Stomach (tissue), 8 donors: ENCODE measurements at regions not wholly inside any gene's neighbourhood (a gene's known extent, or its start where the extent isn't known, plus 50 kb on each side); places are given as distances from the start of the nearest gene placed in this dataset.

ENCODE experiments used
- DNase-seq, 2 donors: peaks; one replicate each; pipeline versions ENCODE4 v3.0.0 to v3.0.0-alpha.2; 2013 to 2019
- H3K27ac ChIP-seq, 5 donors: fragments of 200-600 bp in 4 of 5; sonication (generic) in 4 of 5; one replicate each; pipeline ENCODE4 v1.5.1; 2013 to 2019; ENCODE audit warnings: mild to moderate bottlenecking in 1 of 5, moderate library complexity in 1 of 5
- H3K27me3 ChIP-seq, 3 donors: fragments of 200-600 bp; sonication (generic); one replicate each; pipeline ENCODE4 v1.5.1; 2017 to 2019; ENCODE audit warnings: mixed run types in 1 of 3
- H3K36me3 ChIP-seq, 4 donors: fragments of 200-600 bp; sonication (generic); 1 replicate in 3 of 4; 2 replicates in 1 of 4; pipeline ENCODE4 v1.5.1; 2016 to 2019
- H3K4me1 ChIP-seq, 4 donors: fragments of 200-600 bp; sonication (generic); one replicate each; pipeline ENCODE4 v1.5.1; 2016 to 2019
- H3K4me3 ChIP-seq, 4 donors: fragments of 200-600 bp; sonication (generic) in 3 of 4; one replicate each; pipeline ENCODE4 v1.5.1; 2016 to 2019; ENCODE audit warnings: mild to moderate bottlenecking in 1 of 4
- H3K9me3 ChIP-seq, 4 donors: fragments of 200-600 bp; sonication (generic); one replicate each; pipeline ENCODE4 v1.5.1; 2016 to 2019
- EP300 ChIP-seq: sonication (generic); formaldehyde crosslinking; IDR thresholded peaks from one replicate; pipeline ENCODE4 v1.6.1; 2017; ENCODE audit warnings: antibody characterized with exemption
- POLR2A ChIP-seq, 4 donors: fragments of 450-650 bp; IDR thresholded peaks; one replicate each; pipeline ENCODE4 v1.6.1; 2016; ENCODE audit warnings: antibody characterized with exemption in 4 of 4, control low read depth in 2 of 4, mild to moderate bottlenecking in 1 of 4, moderate library complexity in 1 of 4
- POLR2AphosphoS5 ChIP-seq, 3 donors: sonication (generic); formaldehyde crosslinking; IDR thresholded peaks; one replicate each; pipeline ENCODE4 v1.6.1; 2016; ENCODE audit warnings: antibody characterized with exemption in 3 of 3
- WGBS, 5 donors: extraction: QIAGEN DNeasy Blood & Tissue Kit in 3 of 5; methylation state at CpG; one replicate each; pipeline versions ENCODE4 v1.1.5 to v1.1.7; 2013 to 2018; 5-methylcytosine and 5-hydroxymethylcytosine counted together
- intact Hi-C: fragments of 100-400 bp; cut with DNase I; formaldehyde crosslinking; loops from one replicate; pipeline ENCODE4 v1.15.1; 2023; ENCODE audit warnings: low total_unique reads
- TF ChIP-seq, protein P1 (sequence below), 7 experiments: fragments of 450-650 bp in 4 of 7; fragments of 200-600 bp in 3 of 7; sonication (generic) in 3 of 7; IDR thresholded peaks; one replicate each; pipeline ENCODE4 v1.5.1; 2016 to 2019; ENCODE audit warnings: antibody characterized with exemption in 7 of 7, control low read depth in 2 of 7, mild to moderate bottlenecking in 1 of 7
- donor health status: healthy with polysubstance abuse.
- donor health status: Bipolar disorder and iron deficiency.
- donor health status: healthy.

DNA sequence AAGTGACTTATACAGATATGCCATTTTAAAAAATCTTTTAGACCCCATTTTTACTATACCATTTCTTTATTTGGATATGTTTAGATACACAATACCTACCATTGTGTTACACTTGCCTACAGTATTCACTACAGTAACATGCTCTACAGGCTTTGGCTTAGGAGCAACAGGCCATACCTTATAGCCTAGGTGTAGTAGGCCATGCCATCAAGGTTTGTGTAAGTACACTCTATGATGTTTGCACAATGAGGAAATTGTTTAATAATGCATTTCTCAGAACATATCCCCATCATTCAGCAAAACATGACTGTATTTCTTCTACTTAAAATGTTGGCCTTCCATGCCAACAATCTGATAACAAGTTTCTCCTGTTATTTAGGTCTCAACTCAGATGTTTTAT is 1559.5 kb upstream of the TENM4 start:
- no peaks in the 10 kb centered on the region for H3K9me3 ChIP-seq
- no peaks in the 10 kb centered on the region for H3K27me3 ChIP-seq
- DNase-seq: no peak
- no peak overlapping the region for H3K27ac ChIP-seq
- no peaks in the 10 kb centered on the region for H3K36me3 ChIP-seq
- no peak overlapping the region for H3K4me3 ChIP-seq
- intact Hi-C loops: no loop called here
- H3K4me1 ChIP-seq: no peaks in the 10 kb centered on the region
- no peak for TF ChIP-seq POLR2AphosphoS5 (IDR thresholded peaks at IDR 0.05)
- TF ChIP-seq EP300: no peak
- TF ChIP-seq POLR2A (IDR thresholded peaks at IDR 0.05): no peak
- TF ChIP-seq, protein P1, sequence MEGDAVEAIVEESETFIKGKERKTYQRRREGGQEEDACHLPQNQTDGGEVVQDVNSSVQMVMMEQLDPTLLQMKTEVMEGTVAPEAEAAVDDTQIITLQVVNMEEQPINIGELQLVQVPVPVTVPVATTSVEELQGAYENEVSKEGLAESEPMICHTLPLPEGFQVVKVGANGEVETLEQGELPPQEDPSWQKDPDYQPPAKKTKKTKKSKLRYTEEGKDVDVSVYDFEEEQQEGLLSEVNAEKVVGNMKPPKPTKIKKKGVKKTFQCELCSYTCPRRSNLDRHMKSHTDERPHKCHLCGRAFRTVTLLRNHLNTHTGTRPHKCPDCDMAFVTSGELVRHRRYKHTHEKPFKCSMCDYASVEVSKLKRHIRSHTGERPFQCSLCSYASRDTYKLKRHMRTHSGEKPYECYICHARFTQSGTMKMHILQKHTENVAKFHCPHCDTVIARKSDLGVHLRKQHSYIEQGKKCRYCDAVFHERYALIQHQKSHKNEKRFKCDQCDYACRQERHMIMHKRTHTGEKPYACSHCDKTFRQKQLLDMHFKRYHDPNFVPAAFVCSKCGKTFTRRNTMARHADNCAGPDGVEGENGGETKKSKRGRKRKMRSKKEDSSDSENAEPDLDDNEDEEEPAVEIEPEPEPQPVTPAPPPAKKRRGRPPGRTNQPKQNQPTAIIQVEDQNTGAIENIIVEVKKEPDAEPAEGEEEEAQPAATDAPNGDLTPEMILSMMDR (IDR thresholded peaks at IDR 0.05): no peak

DNA sequence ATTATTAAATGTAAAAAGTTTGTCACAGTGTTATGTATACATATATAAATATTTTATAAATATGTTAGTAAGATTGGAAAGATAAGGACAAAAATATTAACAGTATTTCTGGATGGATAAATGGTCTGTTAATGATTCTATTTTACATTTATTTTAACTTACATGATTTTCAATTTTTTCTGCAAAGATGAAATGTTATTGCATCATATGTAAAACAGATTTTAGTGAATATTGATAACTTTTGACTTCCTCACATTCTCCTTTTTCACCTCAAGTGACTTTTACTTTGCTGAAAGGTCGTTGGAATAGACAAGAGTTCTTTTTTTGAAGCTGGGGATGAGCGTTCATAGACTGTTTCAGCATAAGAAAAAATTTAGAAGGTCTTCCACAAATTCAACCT is 1554.7 kb upstream of the TENM4 start:
- TF ChIP-seq POLR2AphosphoS5 (IDR thresholded peaks at IDR 0.05): no peak
- no peak for TF ChIP-seq POLR2A (IDR thresholded peaks at IDR 0.05)
- TF ChIP-seq, protein P1 (IDR thresholded peaks at IDR 0.05): no peak
- no peak for TF ChIP-seq EP300
- WGBS, 5 donors: 60 to 79% (median 68%) methylated on average over 2 of the region's 2 CpGs
- H3K27me3 ChIP-seq: no peaks in the 10 kb centered on the region

DNA sequence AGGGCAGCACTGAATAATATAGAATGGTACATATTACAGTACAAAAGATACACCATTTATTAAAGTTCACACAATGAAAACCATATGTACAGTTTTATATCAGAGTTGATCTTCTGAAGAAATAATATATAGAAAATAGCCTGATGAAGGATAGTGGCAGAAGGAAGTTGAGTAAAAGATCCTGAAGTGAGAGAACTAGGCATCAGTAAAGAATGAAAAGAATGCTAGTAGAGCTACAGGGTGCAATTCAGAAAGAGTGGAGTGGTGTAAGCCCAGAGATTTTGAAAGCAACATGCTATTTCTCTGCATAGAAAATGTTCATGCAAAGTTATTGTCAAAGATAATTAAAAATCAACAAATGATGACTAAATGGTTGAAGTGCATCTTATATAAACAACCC is 1552.7 kb upstream of the TENM4 start:
- no peak for TF ChIP-seq POLR2AphosphoS5 (IDR thresholded peaks at IDR 0.05)
- no peak for TF ChIP-seq EP300
- TF ChIP-seq, protein P1 (IDR thresholded peaks at IDR 0.05): no peak
- no peak for TF ChIP-seq POLR2A (IDR thresholded peaks at IDR 0.05)

More for the DNA sequence above, 1554.7 kb upstream of the TENM4 start:
- Histone ChIP-seq H3K27ac (no peak overlapping the region), H3K4me1 (no peaks in the 10 kb centered on the region), H3K9me3 (no peaks in the 10 kb centered on the region), H3K4me3 (no peak overlapping the region), H3K36me3 (no peaks in the 10 kb centered on the region)
- DNase-seq: no peak
- intact Hi-C loops: no loop called here

DNA sequence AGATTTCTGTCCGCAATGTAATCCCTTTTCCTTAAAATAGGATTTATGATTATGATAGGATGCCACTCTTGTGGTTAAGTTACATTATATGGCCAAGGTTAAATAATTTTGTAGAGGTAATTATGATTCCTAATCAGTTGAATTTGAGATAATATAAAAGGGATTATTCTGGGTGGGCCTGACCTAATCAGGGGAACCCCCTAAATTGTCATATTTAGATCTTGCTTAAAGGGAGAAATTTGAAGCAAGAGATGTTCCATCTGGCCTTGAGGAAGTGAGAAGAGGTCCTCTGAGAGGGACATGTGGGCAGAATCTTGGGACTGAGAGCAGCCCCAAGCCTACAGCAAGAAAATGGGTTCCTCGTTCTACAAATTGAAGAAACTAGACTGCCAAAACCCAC is 1550.1 kb upstream of the TENM4 start:
- Histone ChIP-seq H3K27ac (no peak overlapping the region), H3K9me3 (no peaks in the 10 kb centered on the region), H3K4me1 (no peaks in the 10 kb centered on the region), H3K27me3 (no peaks in the 10 kb centered on the region), H3K4me3 (no peak overlapping the region), H3K36me3 (no peaks in the 10 kb centered on the region)
- WGBS, 5 donors: 89 to 100% (median 94%) methylated on average over 2 of the region's 2 CpGs
- TF ChIP-seq POLR2A (IDR thresholded peaks at IDR 0.05): no peak
- DNase-seq: no peak
- intact Hi-C loops: no loop called here

More for the DNA sequence above, 1552.7 kb upstream of the TENM4 start:
- Histone ChIP-seq H3K9me3 (no peaks in the 10 kb centered on the region), H3K27ac (no peak overlapping the region), H3K27me3 (no peaks in the 10 kb centered on the region), H3K4me1 (no peaks in the 10 kb centered on the region), H3K36me3 (no peaks in the 10 kb centered on the region), H3K4me3 (no peak overlapping the region)
- DNase-seq: no peak
- intact Hi-C loops: no loop called here

DNA sequence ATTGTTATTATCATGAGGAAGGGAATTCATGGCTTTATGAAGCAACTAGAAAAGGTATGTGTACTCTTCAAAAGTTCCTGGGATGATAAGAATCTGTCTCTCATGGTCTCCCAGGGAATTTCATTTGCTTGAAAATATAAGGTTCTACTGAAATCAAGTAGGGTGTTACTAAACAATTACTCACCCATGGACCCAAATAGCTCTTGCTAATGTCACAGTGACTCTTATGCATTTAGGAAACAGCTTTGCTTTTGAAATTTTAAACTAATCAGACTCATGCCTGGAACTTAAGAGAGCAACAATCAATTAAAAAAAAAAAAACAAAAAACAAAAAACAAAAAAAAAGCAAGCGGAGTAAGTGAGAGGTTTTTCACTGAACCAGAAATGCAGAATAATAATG is 1546.3 kb upstream of the TENM4 start:
- Histone ChIP-seq H3K27ac (no peak overlapping the region), H3K9me3 (no peaks in the 10 kb centered on the region), H3K36me3 (no peaks in the 10 kb centered on the region), H3K27me3 (no peaks in the 10 kb centered on the region), H3K4me3 (no peak overlapping the region), H3K4me1 (no peaks in the 10 kb centered on the region)
- intact Hi-C loops: no loop called here
- TF ChIP-seq POLR2A (IDR thresholded peaks at IDR 0.05) (no peak), EP300 (no peak), POLR2AphosphoS5 (IDR thresholded peaks at IDR 0.05) (no peak)
- TF ChIP-seq, protein P1 (IDR thresholded peaks at IDR 0.05): no peak
- WGBS, 5 donors: 97 to 100% (median 98%) methylated on average over 1 of the region's 1 CpG
- DNase-seq: no peak
